Liver (tissue), 3 donors: ENCODE measurements at regions not wholly inside any gene's neighbourhood (a gene's known extent, or its start where the extent isn't known, plus 50 kb on each side); places are given as distances from the start of the nearest gene placed in this dataset.

ENCODE experiments used
- EGR1 ChIP-seq, 2 donors: IDR thresholded peaks; 2 replicates each; pipeline ENCODE4 v1.6.1; 2016 to 2018; ENCODE audit warnings: antibody characterized with exemption in 2 of 2, low read depth in 2 of 2
- GABPA ChIP-seq, 2 donors: IDR thresholded peaks in 1 of 2; conservative IDR thresholded peaks in 1 of 2; 2 replicates each; pipeline ENCODE4 v1.6.1; 2016; ENCODE audit warnings: antibody characterized with exemption in 2 of 2, mild to moderate bottlenecking in 1 of 2, moderate library complexity in 1 of 2
- JUND ChIP-seq, 2 donors: IDR thresholded peaks; 2 replicates each; pipeline ENCODE4 v1.6.1; 2016; ENCODE audit warnings: antibody characterized with exemption in 2 of 2
- RAD21 ChIP-seq, 2 donors: IDR thresholded peaks; 2 replicates each; pipeline ENCODE4 v1.6.1; 2016; ENCODE audit warnings: antibody characterized with exemption in 2 of 2, mild to moderate bottlenecking in 2 of 2
- SP1 ChIP-seq: IDR thresholded peaks from 2 replicates; pipeline ENCODE4 v1.6.1; 2018; ENCODE audit warnings: antibody characterized with exemption, mild to moderate bottlenecking
- TAF1 ChIP-seq: conservative IDR thresholded peaks from 2 replicates; pipeline ENCODE4 v1.6.1; 2016; ENCODE audit warnings: antibody characterized with exemption, mild to moderate bottlenecking
- YY1 ChIP-seq: IDR thresholded peaks from 2 replicates; pipeline ENCODE4 v1.6.1; 2016; ENCODE audit warnings: antibody characterized with exemption, mild to moderate bottlenecking
- TF ChIP-seq, protein P1 (sequence below): fragments of 150-350 bp; IDR thresholded peaks from 2 replicates; pipeline ENCODE4 v1.5.1; 2017; ENCODE audit warnings: improper control_type of control experiment, low read depth, low read length; ENCODE audit not compliant: missing input control
- TF ChIP-seq, protein P2 (sequence below): IDR thresholded peaks from 2 replicates; pipeline ENCODE4 v1.6.1; 2016; ENCODE audit warnings: antibody characterized with exemption, mild to moderate bottlenecking
- TF ChIP-seq, protein P3 (sequence below): IDR thresholded peaks from 2 replicates; pipeline ENCODE4 v1.6.1; 2016; ENCODE audit warnings: antibody characterized with exemption
- TF ChIP-seq, protein P4 (sequence below): IDR thresholded peaks from 2 replicates; pipeline ENCODE4 v1.6.1; 2016; ENCODE audit warnings: antibody characterized with exemption
- donor health status: healthy.
- donor health status: healthy.

DNA sequence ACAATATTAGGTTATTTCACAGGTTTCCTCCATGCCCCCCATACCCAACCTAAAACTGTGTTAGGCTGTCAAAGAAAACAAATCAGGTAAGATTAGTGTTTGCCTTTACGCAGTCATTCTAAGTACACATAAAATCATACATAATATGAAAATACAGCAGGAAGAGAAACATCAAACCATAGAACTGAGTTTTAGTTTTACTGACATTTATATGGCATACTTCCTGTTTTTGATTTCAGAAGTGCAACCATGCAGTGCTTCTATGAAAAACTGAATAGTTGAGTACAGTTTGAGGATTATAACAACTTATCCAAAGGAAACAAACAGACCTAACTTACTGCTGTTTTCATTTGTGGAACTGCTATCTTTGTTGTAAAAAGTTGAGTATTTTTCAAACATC, 91.3 kb downstream of the KCNRG start:
- TF ChIP-seq YY1: no peak
- TF ChIP-seq, protein P1, sequence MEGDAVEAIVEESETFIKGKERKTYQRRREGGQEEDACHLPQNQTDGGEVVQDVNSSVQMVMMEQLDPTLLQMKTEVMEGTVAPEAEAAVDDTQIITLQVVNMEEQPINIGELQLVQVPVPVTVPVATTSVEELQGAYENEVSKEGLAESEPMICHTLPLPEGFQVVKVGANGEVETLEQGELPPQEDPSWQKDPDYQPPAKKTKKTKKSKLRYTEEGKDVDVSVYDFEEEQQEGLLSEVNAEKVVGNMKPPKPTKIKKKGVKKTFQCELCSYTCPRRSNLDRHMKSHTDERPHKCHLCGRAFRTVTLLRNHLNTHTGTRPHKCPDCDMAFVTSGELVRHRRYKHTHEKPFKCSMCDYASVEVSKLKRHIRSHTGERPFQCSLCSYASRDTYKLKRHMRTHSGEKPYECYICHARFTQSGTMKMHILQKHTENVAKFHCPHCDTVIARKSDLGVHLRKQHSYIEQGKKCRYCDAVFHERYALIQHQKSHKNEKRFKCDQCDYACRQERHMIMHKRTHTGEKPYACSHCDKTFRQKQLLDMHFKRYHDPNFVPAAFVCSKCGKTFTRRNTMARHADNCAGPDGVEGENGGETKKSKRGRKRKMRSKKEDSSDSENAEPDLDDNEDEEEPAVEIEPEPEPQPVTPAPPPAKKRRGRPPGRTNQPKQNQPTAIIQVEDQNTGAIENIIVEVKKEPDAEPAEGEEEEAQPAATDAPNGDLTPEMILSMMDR: no peak
- TF ChIP-seq TAF1: no peak
- TF ChIP-seq, protein P2, sequence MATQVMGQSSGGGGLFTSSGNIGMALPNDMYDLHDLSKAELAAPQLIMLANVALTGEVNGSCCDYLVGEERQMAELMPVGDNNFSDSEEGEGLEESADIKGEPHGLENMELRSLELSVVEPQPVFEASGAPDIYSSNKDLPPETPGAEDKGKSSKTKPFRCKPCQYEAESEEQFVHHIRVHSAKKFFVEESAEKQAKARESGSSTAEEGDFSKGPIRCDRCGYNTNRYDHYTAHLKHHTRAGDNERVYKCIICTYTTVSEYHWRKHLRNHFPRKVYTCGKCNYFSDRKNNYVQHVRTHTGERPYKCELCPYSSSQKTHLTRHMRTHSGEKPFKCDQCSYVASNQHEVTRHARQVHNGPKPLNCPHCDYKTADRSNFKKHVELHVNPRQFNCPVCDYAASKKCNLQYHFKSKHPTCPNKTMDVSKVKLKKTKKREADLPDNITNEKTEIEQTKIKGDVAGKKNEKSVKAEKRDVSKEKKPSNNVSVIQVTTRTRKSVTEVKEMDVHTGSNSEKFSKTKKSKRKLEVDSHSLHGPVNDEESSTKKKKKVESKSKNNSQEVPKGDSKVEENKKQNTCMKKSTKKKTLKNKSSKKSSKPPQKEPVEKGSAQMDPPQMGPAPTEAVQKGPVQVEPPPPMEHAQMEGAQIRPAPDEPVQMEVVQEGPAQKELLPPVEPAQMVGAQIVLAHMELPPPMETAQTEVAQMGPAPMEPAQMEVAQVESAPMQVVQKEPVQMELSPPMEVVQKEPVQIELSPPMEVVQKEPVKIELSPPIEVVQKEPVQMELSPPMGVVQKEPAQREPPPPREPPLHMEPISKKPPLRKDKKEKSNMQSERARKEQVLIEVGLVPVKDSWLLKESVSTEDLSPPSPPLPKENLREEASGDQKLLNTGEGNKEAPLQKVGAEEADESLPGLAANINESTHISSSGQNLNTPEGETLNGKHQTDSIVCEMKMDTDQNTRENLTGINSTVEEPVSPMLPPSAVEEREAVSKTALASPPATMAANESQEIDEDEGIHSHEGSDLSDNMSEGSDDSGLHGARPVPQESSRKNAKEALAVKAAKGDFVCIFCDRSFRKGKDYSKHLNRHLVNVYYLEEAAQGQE: no peak
- TF ChIP-seq, protein P3, sequence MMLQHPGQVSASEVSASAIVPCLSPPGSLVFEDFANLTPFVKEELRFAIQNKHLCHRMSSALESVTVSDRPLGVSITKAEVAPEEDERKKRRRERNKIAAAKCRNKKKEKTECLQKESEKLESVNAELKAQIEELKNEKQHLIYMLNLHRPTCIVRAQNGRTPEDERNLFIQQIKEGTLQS: no peak
- TF ChIP-seq EGR1 (IDR thresholded peaks at IDR 0.05; ENCODE audit: low read depth in 2 of 2): no peak
- no peak for TF ChIP-seq GABPA (IDR thresholded peaks at IDR 0.05 in 1 of 2, conservative IDR thresholded peaks at IDR 0.05 in 1 of 2)
- TF ChIP-seq SP1: no peak
- TF ChIP-seq, protein P4, sequence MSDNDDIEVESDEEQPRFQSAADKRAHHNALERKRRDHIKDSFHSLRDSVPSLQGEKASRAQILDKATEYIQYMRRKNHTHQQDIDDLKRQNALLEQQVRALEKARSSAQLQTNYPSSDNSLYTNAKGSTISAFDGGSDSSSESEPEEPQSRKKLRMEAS: no peak
- TF ChIP-seq RAD21 (IDR thresholded peaks at IDR 0.05): no peak
- TF ChIP-seq JUND (IDR thresholded peaks at IDR 0.05): no peak
